ENCODE measurements at regions not wholly inside any gene's neighbourhood (a gene's known extent, or its start where the extent isn't known, plus 50 kb on each side); places are given as distances from the start of the nearest gene placed in this dataset.
"Not testable (repeated sequence)": the region's sequence is repeated elsewhere in the genome, so short reads cannot be mapped to it uniquely, and the experiment has no call there.

DNA sequence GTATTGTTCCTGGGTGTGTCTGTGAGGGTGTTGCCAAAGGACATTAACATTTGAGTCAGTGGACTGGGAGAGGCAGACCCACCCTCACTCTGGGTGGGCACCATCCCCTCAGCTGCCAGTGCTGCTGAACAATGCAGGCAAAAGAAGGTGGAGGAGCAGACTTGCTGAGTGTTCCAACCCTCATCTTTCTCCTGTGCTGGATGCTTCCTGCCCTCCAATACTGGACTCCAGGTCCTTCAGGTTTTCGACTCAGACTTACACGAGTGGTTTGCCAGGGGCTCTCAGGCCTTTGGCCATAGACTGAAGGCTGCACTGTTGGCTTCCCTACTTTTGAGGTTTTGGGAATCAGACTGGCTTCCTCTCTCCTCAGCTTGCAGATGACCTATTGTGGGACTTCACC, 155.0 kb downstream of the THBS2 start:
- H3K27me3 ChIP-seq (ENCODE audit: control insufficient read depth, insufficient read depth); DNase-seq; H3K9me3 ChIP-seq (ENCODE audit: control insufficient read depth, low read length); H3K4me3 ChIP-seq (ENCODE audit: low read length); ATAC-seq; H3K4me1 ChIP-seq (ENCODE audit: control insufficient read depth, insufficient read depth, low read length); H3K27ac ChIP-seq (ENCODE audit: low read length); intact Hi-C loops (cut with DNase I): not testable (repeated sequence)
- WGBS: 87% methylated on average over 2 of the region's 2 CpGs

DNA sequence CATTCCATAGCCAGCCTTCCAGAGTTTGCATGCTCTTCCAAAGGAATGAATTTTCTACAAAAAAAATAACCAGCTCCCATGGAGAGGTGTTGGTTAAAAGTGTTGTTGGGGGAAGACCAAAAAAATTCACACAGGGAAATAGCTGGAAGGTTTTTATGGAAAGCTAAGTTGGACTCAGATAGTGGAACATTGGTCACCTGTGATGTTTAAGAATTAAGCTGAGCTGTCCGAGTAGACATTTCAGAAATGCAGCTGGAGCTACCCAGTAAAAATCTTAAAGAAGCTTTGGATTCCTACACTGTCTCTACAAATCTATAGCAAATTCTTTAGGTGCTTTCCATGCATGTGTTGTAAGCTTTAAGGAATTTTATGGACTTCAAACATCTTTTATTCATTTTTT, 155.5 kb downstream of the THBS2 start:
- DNase-seq (no peak), ATAC-seq (no peak)
- Histone ChIP-seq H3K27ac (ENCODE audit: low read length) (no peak overlapping the region), H3K4me1 (ENCODE audit: control insufficient read depth, insufficient read depth, low read length) (no peaks in the 10 kb centered on the region), H3K4me3 (ENCODE audit: low read length) (no peak overlapping the region), H3K27me3 (ENCODE audit: control insufficient read depth, insufficient read depth) (no peaks in the 10 kb centered on the region), H3K9me3 (ENCODE audit: control insufficient read depth, low read length) (no peaks in the 10 kb centered on the region)
- WGBS: 84% methylated on average over 1 of the region's 1 CpG
- intact Hi-C loops (cut with DNase I): no loop called here

DNA sequence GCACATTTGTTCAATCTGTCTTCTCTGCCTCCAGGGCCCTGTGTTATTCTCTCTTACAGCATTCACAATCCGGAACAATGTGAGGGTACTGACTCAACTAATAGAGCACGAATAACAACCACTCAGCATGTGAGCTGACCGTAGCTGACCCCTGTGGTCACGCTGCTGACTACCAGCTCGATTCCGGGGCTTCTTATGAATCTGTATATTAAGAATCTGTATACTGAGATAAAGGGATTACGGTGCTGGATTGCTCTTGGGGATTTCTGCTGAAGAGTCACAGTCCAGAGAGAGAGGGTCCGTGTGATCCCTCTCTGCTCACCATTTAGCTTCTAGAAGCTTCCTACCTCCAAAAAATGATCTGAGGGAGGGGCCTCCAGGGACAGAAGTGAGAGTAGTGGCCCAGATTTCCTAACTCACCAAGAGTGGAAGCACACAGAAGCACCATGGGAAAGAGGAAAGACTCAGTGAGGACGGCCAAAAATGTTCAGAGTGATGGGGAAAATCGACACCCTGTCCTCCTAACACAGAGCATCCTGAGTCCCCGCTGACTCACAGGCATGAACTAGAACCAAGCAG, 156.2 kb downstream of the THBS2 start:
- 60% methylated on average over 11 of the region's 11 CpGs for whole genome bisulfite sequencing

DNA sequence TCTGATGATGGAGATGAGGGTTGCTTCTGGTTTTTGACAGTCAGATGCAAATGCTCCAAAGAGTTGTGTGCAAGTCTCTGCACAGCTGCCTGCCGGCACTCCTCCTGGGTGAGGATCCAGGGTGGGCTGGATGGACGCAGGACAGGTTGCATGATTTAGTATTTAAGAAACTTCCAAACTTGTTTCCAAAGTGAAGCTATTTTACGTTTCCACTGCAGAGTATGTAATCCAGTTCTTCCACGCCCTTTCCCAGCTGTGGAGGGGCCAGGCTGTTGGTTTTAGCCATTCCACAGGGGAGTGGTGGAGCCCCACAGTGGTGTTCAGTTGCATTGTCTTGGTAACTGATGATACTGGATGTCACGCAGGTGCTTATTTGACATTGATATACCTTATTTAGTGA, 157.3 kb downstream of the THBS2 start:
- H3K4me3 ChIP-seq (ENCODE audit: low read length): no peak overlapping the region
- DNase-seq (no peak), ATAC-seq (no peak)
- H3K9me3 ChIP-seq (ENCODE audit: control insufficient read depth, low read length): no peaks in the 10 kb centered on the region
- WGBS: 88% methylated on average over 5 of the region's 5 CpGs
- H3K27ac ChIP-seq (ENCODE audit: low read length): no peak overlapping the region
- H3K27me3 ChIP-seq (ENCODE audit: control insufficient read depth, insufficient read depth): no peaks in the 10 kb centered on the region
- intact Hi-C loops (cut with DNase I): no loop called here
- H3K4me1 ChIP-seq (ENCODE audit: control insufficient read depth, insufficient read depth, low read length): no peaks in the 10 kb centered on the region

More for the DNA sequence above, 156.2 kb downstream of the THBS2 start:
- no peaks in the 10 kb centered on the region for H3K27me3 ChIP-seq (ENCODE audit: control insufficient read depth, insufficient read depth)
- no peak overlapping the region for H3K4me3 ChIP-seq (ENCODE audit: low read length)
- no peak overlapping the region for H3K27ac ChIP-seq (ENCODE audit: low read length)
- H3K9me3 ChIP-seq (ENCODE audit: control insufficient read depth, low read length): no peaks in the 10 kb centered on the region
- peak; percentile 68 to 86 for ATAC-seq
- no peak for DNase-seq
- no peaks in the 10 kb centered on the region for H3K4me1 ChIP-seq (ENCODE audit: control insufficient read depth, insufficient read depth, low read length)
- intact Hi-C loops (cut with DNase I): no loop called here

DNA sequence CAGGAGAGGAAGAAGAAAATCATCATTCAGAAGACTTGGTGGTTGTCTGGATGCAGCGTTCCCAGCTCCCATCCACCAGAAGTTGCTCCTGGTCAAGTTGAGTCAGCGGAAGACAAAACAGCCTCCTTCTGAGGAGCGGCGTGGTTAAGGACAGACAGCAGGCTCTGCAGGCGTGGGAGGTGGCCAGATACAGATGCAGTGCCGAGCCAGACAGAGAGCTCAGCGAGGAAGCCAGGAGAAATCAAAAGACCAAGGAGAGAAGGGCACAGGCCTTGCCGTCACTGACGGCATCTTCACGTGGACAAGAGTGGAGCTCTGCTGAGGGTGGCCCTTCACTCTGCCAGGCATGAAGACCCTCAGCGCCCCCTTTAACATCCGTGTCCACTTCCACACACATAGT, 158.5 kb downstream of the THBS2 start:
- WGBS: 85% methylated on average over 12 of the region's 12 CpGs
- DNase-seq: no peak
- H3K4me3 ChIP-seq (ENCODE audit: low read length): no peak overlapping the region
- no peaks in the 10 kb centered on the region for H3K4me1 ChIP-seq (ENCODE audit: control insufficient read depth, insufficient read depth, low read length)
- H3K27ac ChIP-seq (ENCODE audit: low read length): no peak overlapping the region
- no peak for ATAC-seq
- intact Hi-C loops (cut with DNase I): no loop called here
- H3K27me3 ChIP-seq (ENCODE audit: control insufficient read depth, insufficient read depth): no peaks in the 10 kb centered on the region
- H3K9me3 ChIP-seq (ENCODE audit: control insufficient read depth, low read length): no peaks in the 10 kb centered on the region

DNA sequence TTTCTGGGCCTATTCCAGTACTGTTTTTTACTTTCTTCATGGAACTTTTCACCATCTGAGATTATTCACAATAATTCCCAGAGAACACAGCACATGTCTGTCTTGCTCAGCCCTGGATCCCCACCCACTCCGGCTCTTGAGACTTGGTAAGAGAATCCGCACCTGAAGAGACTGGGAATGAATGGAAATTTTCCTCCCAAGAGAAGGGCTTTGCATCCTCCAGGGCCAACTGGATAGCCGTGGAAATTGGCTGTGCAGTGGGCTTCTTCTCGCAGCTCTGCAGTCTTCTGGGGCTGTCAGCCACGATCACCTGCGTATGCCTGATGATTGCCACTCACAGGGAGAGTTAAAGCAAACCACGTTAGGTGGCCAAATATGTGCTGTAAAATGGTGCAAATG, 159.1 kb downstream of the THBS2 start:
- WGBS: 92% methylated on average over 7 of the region's 7 CpGs
- intact Hi-C loops (cut with DNase I): no loop called here
- ATAC-seq: no peak

DNA sequence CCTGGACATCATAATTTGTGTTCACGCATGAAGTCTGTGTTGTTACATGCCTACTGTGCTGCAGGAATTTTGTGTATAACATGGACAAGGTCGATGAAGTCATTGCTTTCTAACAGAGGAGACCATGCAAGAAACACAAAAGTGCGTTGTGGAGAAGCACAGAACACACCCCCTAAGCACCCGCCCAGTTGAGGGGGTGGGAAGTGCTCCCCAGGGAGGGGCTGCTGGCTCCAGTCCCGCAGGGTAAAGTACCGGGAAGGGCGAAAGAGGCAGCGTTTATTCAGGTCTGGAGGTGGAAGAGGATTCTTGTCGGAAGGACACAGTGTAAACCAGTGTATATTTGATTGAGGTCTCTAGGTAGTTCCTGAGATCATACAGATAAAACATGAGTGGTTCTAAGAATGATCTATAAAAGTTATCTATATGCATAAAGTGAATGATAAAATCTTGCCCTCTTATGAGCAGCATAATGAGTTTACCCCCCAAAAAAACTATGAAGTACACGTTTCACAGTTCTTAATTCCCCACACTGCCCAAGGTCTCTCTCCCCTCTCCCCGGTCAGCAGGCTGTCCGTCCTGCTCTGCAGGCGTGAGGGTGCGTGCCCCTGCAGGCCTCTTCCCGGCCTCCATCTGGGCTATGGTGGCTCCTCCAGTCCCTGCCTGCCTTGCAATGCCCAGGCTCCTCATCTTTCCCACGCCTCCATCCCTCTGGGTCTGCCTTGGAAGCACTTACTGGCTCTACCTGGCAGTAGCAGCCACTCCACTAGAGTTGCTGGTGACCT, 159.7 kb downstream of the THBS2 start:
- no peaks in the 10 kb centered on the region for H3K4me1 ChIP-seq (ENCODE audit: control insufficient read depth, insufficient read depth, low read length)
- H3K27ac ChIP-seq (ENCODE audit: low read length): no peak overlapping the region
- no peaks in the 10 kb centered on the region for H3K9me3 ChIP-seq (ENCODE audit: control insufficient read depth, low read length)
- H3K4me3 ChIP-seq (ENCODE audit: low read length): no peak overlapping the region
- 83% methylated on average over 16 of the region's 16 CpGs for WGBS
- no peak for DNase-seq
- intact Hi-C loops (cut with DNase I): no loop called here
- no peak for ATAC-seq
- no peaks in the 10 kb centered on the region for H3K27me3 ChIP-seq (ENCODE audit: control insufficient read depth, insufficient read depth)

More for the DNA sequence above, 159.1 kb downstream of the THBS2 start:
- Histone ChIP-seq H3K27me3 (ENCODE audit: control insufficient read depth, insufficient read depth) (no peaks in the 10 kb centered on the region), H3K27ac (ENCODE audit: low read length) (no peak overlapping the region), H3K9me3 (ENCODE audit: control insufficient read depth, low read length) (no peaks in the 10 kb centered on the region), H3K4me1 (ENCODE audit: control insufficient read depth, insufficient read depth, low read length) (no peaks in the 10 kb centered on the region), H3K4me3 (ENCODE audit: low read length) (no peak overlapping the region)
- no peak for DNase-seq

DNA sequence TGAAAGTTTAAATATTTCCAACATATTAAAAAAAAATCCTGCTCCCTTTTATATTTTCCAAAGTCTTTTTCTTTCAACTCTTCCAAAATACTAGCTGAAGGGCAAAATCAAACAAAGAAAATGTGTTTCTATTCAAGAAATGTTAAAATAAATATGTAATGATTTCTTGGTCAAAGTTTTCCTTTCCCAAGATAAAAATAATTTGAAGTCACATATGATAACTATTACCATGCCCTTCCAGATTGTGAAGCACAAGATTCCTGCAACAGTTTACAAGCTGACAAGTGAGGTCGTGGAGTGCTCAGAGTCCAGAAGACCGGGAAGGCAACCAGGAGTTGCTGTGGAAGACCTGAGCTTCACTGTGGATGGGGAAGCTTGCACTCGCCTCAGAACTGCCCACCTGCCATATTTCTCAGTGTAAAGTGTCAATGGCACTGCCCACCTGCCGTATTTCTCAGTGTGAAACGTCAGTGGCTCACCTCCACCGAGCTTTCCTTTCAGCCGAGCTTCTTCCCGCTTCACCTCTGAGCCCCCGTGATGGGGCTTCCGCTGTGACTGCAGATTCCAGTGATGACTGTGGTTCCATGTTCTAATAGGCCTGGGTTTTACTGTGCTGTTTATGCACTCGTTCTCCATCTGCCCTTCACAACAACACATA, 160.5 kb downstream of the THBS2 start:
- DNase-seq: no peak
- no peak overlapping the region for H3K27ac ChIP-seq (ENCODE audit: low read length)
- no peaks in the 10 kb centered on the region for H3K4me1 ChIP-seq (ENCODE audit: control insufficient read depth, insufficient read depth, low read length)
- 75% methylated on average over 11 of the region's 11 CpGs for WGBS
- H3K4me3 ChIP-seq (ENCODE audit: low read length): no peak overlapping the region
- H3K27me3 ChIP-seq (ENCODE audit: control insufficient read depth, insufficient read depth): no peaks in the 10 kb centered on the region
- H3K9me3 ChIP-seq (ENCODE audit: control insufficient read depth, low read length): no peaks in the 10 kb centered on the region
- ATAC-seq: no peak
- intact Hi-C loops (cut with DNase I): no loop called here

DNA sequence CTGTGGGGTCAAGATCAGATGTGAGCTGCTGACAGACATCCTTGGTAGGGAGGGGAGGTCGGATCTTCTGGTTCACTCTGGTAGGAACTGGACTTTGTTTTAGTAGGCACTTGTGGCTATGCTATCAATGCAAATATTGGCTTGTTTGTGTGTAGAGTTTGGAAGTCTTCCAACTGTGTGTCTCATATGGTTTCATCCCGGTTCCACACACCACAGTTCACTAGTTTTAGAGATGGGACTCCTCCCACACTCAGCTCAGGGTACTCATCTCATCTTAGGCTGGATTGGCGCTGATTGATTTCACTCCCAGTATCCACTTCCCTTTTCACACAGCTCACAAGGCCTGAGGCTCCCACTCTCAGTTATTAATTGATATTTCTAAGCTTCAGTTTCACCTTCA, 161.3 kb downstream of the THBS2 start:
- 49% methylated on average over 3 of the region's 3 CpGs for WGBS
- intact Hi-C loops (cut with DNase I): no loop called here
- H3K4me3 ChIP-seq (ENCODE audit: low read length): no peak overlapping the region
- no peaks in the 10 kb centered on the region for H3K27me3 ChIP-seq (ENCODE audit: control insufficient read depth, insufficient read depth)
- no peaks in the 10 kb centered on the region for H3K9me3 ChIP-seq (ENCODE audit: control insufficient read depth, low read length)
- H3K27ac ChIP-seq (ENCODE audit: low read length): no peak overlapping the region
- no peak for DNase-seq
- H3K4me1 ChIP-seq (ENCODE audit: control insufficient read depth, insufficient read depth, low read length): no peaks in the 10 kb centered on the region
- no peak for ATAC-seq

DNA sequence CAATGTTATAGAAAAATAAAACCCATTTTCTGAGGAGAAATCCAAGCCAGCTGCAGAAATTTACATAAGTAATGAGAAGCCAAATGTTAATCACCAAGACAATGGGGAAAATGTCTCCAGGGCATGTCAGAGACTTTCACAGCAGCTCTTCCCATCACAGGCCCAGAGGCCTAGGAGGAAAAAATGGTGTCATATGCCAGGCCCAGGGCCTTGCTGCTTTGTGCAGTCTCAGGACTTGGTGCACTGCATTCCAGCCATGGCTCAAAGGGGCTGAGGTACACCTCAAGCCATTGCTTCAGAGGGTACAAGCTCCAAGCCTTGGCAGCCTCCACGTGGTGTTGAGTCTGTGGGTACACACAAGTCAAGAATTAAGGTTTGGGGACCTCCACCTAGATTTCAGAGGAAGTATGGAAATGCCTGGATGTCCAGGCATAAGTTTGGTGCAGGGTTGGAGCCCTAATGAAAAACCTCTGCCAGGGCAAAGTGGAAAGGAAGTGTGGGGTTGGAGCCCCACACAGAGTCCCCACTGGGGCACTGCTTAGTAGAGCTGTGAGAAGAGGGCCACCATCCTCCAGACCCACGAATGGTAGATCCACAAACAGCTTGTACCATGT, 163.0 kb downstream of the THBS2 start:
- H3K9me3 ChIP-seq (ENCODE audit: control insufficient read depth, low read length); H3K27ac ChIP-seq (ENCODE audit: low read length); H3K4me1 ChIP-seq (ENCODE audit: control insufficient read depth, insufficient read depth, low read length); ATAC-seq; intact Hi-C loops (cut with DNase I); H3K4me3 ChIP-seq (ENCODE audit: low read length); H3K27me3 ChIP-seq (ENCODE audit: control insufficient read depth, insufficient read depth); DNase-seq: not testable (repeated sequence)
- WGBS: 62% methylated on average over 2 of the region's 2 CpGs

DNA sequence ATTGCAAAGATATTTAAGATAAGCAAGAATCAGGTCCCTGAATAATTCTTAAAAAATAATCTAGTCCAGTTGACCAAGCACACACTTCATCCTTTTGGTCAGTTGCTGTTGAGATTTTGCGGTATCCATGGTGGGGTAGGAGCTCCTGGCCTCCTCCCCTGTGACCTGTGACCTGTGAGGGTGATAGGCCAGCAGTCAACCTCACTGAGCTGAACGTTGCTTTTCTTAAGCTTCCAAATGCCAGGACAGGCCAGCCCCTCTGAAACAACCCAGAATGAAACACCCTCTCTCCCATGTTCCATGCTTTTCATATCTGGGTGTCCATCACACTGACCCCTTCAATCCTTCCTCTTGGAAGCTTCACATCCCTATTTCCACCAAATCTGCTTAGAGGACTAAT, 164.9 kb downstream of the THBS2 start:
- 67% methylated on average over 2 of the region's 2 CpGs for WGBS
- intact Hi-C loops (cut with DNase I): no loop called here
- DNase-seq: no peak

More for the DNA sequence above, 164.9 kb downstream of the THBS2 start:
- Histone ChIP-seq H3K4me3 (ENCODE audit: low read length) (no peak overlapping the region), H3K27me3 (ENCODE audit: control insufficient read depth, insufficient read depth) (no peaks in the 10 kb centered on the region), H3K9me3 (ENCODE audit: control insufficient read depth, low read length) (no peaks in the 10 kb centered on the region), H3K27ac (ENCODE audit: low read length) (no peak overlapping the region), H3K4me1 (ENCODE audit: control insufficient read depth, insufficient read depth, low read length) (no peaks in the 10 kb centered on the region)
- ATAC-seq: no peak
